GM12878 (cell line): ENCODE measurements at regions not wholly inside any gene's neighbourhood (a gene's known extent, or its start where the extent isn't known, plus 50 kb on each side); places are given as distances from the start of the nearest gene placed in this dataset.

ENCODE experiments used
- ATAC-seq: fragments of 200-7000 bp; cut with Tn5 transposase; 3 replicates; pipeline ENCODE4 v1.9.1; 2020; ENCODE audit warnings: mild to moderate bottlenecking, moderate library complexity
- BruUV-seq: library from RNA; stranded (reverse); fragments of 400-500 nt; replicated peaks from 2 replicates; lab custom pipeline; 2021; lab: Mats Ljungman, UMichigan
- CTCF ChIA-PET: fragments of 300-600 bp; sonication (Branson Sonifier 250); formaldehyde crosslinking; extraction: SDS; loops from one replicate; lab custom pipeline; 2021; ENCODE audit warnings: inconsistent platforms; lab: Yijun Ruan, JAX
- POLR2A ChIA-PET: fragments of 350-600 bp; formaldehyde crosslinking; extraction: SDS; loops from one replicate; lab custom pipeline; 2021; ENCODE audit warnings: inconsistent platforms; lab: Charles Lee
- RAD21 ChIA-PET: fragments of 300-600 bp; sonication (Branson Sonifier 250); formaldehyde crosslinking; loops from one replicate; lab custom pipeline; 2023; ENCODE audit warnings: antibody characterized with exemption; ENCODE audit not compliant: unreplicated experiment; lab: Charles Lee
- SMC1A ChIA-PET: fragments of 300-600 bp; sonication (Branson Sonifier 250); formaldehyde crosslinking; loops from one replicate; lab custom pipeline; 2023; ENCODE audit not compliant: unreplicated experiment, uncharacterized antibody; lab: Charles Lee
- DNase-seq: peaks from one replicate; pipeline ENCODE4 v3.0.0-alpha.2; 2011; ENCODE audit warnings: low read depth, low spot score
- FAIRE-seq: peaks from 3 replicates; lab custom pipeline; 2011; peaks lifted over from hg19 to GRCh38; lab: Jason Lieb, UNC
- H2AFZ ChIP-seq: 2 replicates; pipeline ENCODE4 v1.6.0; 2011; ENCODE audit warnings: low read depth, low read length, control low read depth; ENCODE audit not compliant: control insufficient read depth
- H3K27ac ChIP-seq: 2 replicates; pipeline ENCODE4 v1.5.1; 2011; ENCODE audit warnings: control low read depth; ENCODE audit not compliant: control insufficient read depth, insufficient read depth
- H3K27me3 ChIP-seq, 2 experiments: replicated peaks in 1 of 2; 2 replicates each; pipeline versions ENCODE4 v1.6.0 to v1.6.1; 2011; ENCODE audit warnings: low read length in 1 of 2; ENCODE audit not compliant: control insufficient read depth in 2 of 2, insufficient read depth in 2 of 2
- H3K36me3 ChIP-seq, 2 experiments: 2 replicates each; pipeline ENCODE4 v1.5.1; 2011; ENCODE audit warnings: low read length in 1 of 2; ENCODE audit not compliant: control insufficient read depth in 2 of 2, insufficient read depth in 2 of 2
- H3K4me1 ChIP-seq: 2 replicates; pipeline ENCODE4 v1.6.1; 2011; ENCODE audit warnings: mild to moderate bottlenecking, low read length, moderate library complexity, mixed read lengths; ENCODE audit not compliant: control insufficient read depth, insufficient read depth
- H3K4me2 ChIP-seq: 2 replicates; pipeline ENCODE4 v1.6.0; 2011; ENCODE audit warnings: control low read depth; ENCODE audit not compliant: control insufficient read depth, insufficient read depth
- H3K4me3 ChIP-seq: fragments of 200-600 bp; sonication (generic); 2 replicates; pipeline ENCODE4 v1.5.1; 2016
- H3K79me2 ChIP-seq: 2 replicates; pipeline ENCODE4 v1.6.0; 2011; ENCODE audit warnings: low read length; ENCODE audit not compliant: control insufficient read depth, insufficient read depth
- H3K9ac ChIP-seq: 2 replicates; pipeline ENCODE4 v1.8.0; 2011; ENCODE audit warnings: low read length, control low read depth, mixed read lengths; ENCODE audit not compliant: control insufficient read depth, insufficient read depth
- H3K9me3 ChIP-seq: replicated peaks from 3 replicates; pipeline ENCODE4 v1.5.1; 2011; ENCODE audit warnings: mild to moderate bottlenecking, low read length; ENCODE audit not compliant: control insufficient read depth, insufficient read depth
- H4K20me1 ChIP-seq: 2 replicates; pipeline ENCODE4 v1.6.0; 2011; ENCODE audit not compliant: control insufficient read depth, insufficient read depth
- BHLHE40 ChIP-seq, 2 experiments: fragments of 450-650 bp in 1 of 2; IDR thresholded peaks; 2 replicates each; pipeline ENCODE4 v1.6.1; 2011 to 2017; ENCODE audit warnings: low read depth in 2 of 2, borderline replicate concordance in 1 of 2, improper control_type of control experiment in 1 of 2, low read length in 1 of 2, mild to moderate bottlenecking in 1 of 2
- CHD4 ChIP-seq: fragments of 200-600 bp; sonication (generic); IDR thresholded peaks from 2 replicates; pipeline ENCODE4 v1.6.1; 2016; ENCODE audit warnings: mild to moderate bottlenecking
- CUX1 ChIP-seq: IDR thresholded peaks from 2 replicates; pipeline ENCODE4 v1.6.1; 2012; ENCODE audit warnings: improper control_type of control experiment, low read depth, low read length; ENCODE audit not compliant: insufficient replicate concordance
- E2F4 ChIP-seq: IDR thresholded peaks from 2 replicates; pipeline ENCODE4 v1.6.1; 2012; ENCODE audit warnings: low read depth, low read length, improper control_type of control experiment
- EED ChIP-seq: sonication (generic); IDR thresholded peaks from 2 replicates; pipeline ENCODE4 v1.6.1; 2016; ENCODE audit warnings: antibody characterized with exemption, low read depth
- ETV6 ChIP-seq, 2 experiments: fragments of 450-650 bp in 1 of 2; IDR thresholded peaks in 1 of 2; conservative IDR thresholded peaks in 1 of 2; 2 replicates each; pipeline ENCODE4 v1.6.1; 2014; ENCODE audit warnings: antibody characterized with exemption in 1 of 2, borderline replicate concordance in 1 of 2, low read depth in 1 of 2, mild to moderate bottlenecking in 1 of 2, moderate library complexity in 1 of 2
- MXI1 ChIP-seq: fragments of 150-350 bp; IDR thresholded peaks from 2 replicates; pipeline ENCODE4 v1.6.1; 2011; ENCODE audit warnings: low read depth, mild to moderate bottlenecking, inconsistent platforms, low read length, improper control_type of control experiment
- NFXL1 ChIP-seq: fragments of 450-650 bp; IDR thresholded peaks from 2 replicates; pipeline ENCODE4 v1.6.1; 2017; ENCODE audit warnings: antibody characterized with exemption, mild to moderate bottlenecking, borderline replicate concordance
- RELB ChIP-seq: fragments of 450-650 bp; IDR thresholded peaks from 2 replicates; pipeline ENCODE4 v1.6.1; 2017; ENCODE audit warnings: low read depth, mild to moderate bottlenecking, moderate library complexity
- SUPT20H ChIP-seq: IDR thresholded peaks from 2 replicates; pipeline ENCODE4 v1.6.1; 2011; ENCODE audit warnings: low read depth, mild to moderate bottlenecking, low read length, moderate library complexity, borderline replicate concordance; ENCODE audit not compliant: control insufficient read depth
- TCF7 ChIP-seq: IDR thresholded peaks from 2 replicates; pipeline ENCODE4 v1.6.1; 2014; ENCODE audit warnings: antibody characterized with exemption, borderline replicate concordance
- ZSCAN29 ChIP-seq: fragments of 450-650 bp; IDR thresholded peaks from 2 replicates; pipeline ENCODE4 v1.6.1; 2017; ENCODE audit warnings: mild to moderate bottlenecking, moderate library complexity
- WGBS: methylation state at CpG from one replicate; pipeline ENCODE4 v1.1.6; 2016; ENCODE audit warnings: low lambda C conversion rate; ENCODE audit not compliant: insufficient replicate concordance, insufficient coverage; ENCODE audit errors: missing lambda C conversion rate; 5-methylcytosine and 5-hydroxymethylcytosine counted together
- in situ Hi-C: fragments of 300-500 bp; cut with MboI; formaldehyde crosslinking; loops from 9 replicates; pipeline ENCODE4 v1.14.3; 2018; ENCODE audit warnings: mixed read lengths
- intact Hi-C: fragments of 100-400 bp; cut with micrococcal nuclease; formaldehyde crosslinking; loops from one replicate; pipeline ENCODE4 v1.14.2; 2022; ENCODE audit not compliant: unreplicated experiment
- TF ChIP-seq, protein P1 (sequence below): IDR thresholded peaks from 2 replicates; pipeline ENCODE4 v1.6.1; 2011; ENCODE audit warnings: mild to moderate bottlenecking, low read depth, low read length, moderate library complexity; ENCODE audit not compliant: insufficient replicate concordance
- TF ChIP-seq, protein P2 (sequence below): IDR thresholded peaks from 2 replicates; pipeline ENCODE4 v1.6.1; 2012; ENCODE audit warnings: low read depth, low read length, improper control_type of control experiment

GRCh38 chr4:13920901-13921300 is 293.4 kb upstream of the BOD1L1 start:
- intact Hi-C loops = no loop called here
- WGBS = 34% methylated on average over 3 of the region's 3 CpGs
- no peak overlapping the region for H3K27ac ChIP-seq
- no peaks in the 10 kb centered on the region for H3K27me3 ChIP-seq
- in situ Hi-C loops = no loop called here
- no peaks in the 10 kb centered on the region for H3K9me3 ChIP-seq
- H3K4me1 ChIP-seq = no peaks in the 10 kb centered on the region
- H4K20me1 ChIP-seq = no peaks in the 10 kb centered on the region
- no peaks in the 10 kb centered on the region for H3K36me3 ChIP-seq
- no peak overlapping the region for H3K4me3 ChIP-seq
- ATAC-seq (no peak), FAIRE-seq (no peak), DNase-seq (no peak)
- CTCF ChIA-PET = no interaction called here
- no TSS peak for BruUV-seq
- RAD21 ChIA-PET = no interaction called here
- no peaks in the 10 kb centered on the region for H3K79me2 ChIP-seq
- no peak overlapping the region for H2AFZ ChIP-seq
- H3K9ac ChIP-seq = no peak overlapping the region
- SMC1A ChIA-PET = no interaction called here
- POLR2A ChIA-PET = no interaction called here
- no peak overlapping the region for H3K4me2 ChIP-seq
- no peak for TF ChIP-seq ETV6 (conservative IDR thresholded peaks at IDR 0.05 in 1 of 2, IDR thresholded peaks at IDR 0.05 in 1 of 2; ENCODE audit: borderline replicate concordance in 1 of 2, low read depth in 1 of 2)
- TF ChIP-seq EED = no peak
- no peak for TF ChIP-seq ZSCAN29
- no peak for TF ChIP-seq NFXL1
- no peak for TF ChIP-seq E2F4
- no peak for TF ChIP-seq CUX1
- TF ChIP-seq RELB = no peak
- TF ChIP-seq, protein P1, sequence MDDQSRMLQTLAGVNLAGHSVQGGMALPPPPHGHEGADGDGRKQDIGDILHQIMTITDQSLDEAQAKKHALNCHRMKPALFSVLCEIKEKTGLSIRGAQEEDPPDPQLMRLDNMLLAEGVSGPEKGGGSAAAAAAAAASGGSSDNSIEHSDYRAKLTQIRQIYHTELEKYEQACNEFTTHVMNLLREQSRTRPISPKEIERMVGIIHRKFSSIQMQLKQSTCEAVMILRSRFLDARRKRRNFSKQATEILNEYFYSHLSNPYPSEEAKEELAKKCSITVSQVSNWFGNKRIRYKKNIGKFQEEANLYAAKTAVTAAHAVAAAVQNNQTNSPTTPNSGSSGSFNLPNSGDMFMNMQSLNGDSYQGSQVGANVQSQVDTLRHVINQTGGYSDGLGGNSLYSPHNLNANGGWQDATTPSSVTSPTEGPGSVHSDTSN = no peak
- TF ChIP-seq, protein P2, sequence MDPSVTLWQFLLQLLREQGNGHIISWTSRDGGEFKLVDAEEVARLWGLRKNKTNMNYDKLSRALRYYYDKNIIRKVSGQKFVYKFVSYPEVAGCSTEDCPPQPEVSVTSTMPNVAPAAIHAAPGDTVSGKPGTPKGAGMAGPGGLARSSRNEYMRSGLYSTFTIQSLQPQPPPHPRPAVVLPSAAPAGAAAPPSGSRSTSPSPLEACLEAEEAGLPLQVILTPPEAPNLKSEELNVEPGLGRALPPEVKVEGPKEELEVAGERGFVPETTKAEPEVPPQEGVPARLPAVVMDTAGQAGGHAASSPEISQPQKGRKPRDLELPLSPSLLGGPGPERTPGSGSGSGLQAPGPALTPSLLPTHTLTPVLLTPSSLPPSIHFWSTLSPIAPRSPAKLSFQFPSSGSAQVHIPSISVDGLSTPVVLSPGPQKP = no peak
- no peak for TF ChIP-seq BHLHE40 (IDR thresholded peaks at IDR 0.05; ENCODE audit: borderline replicate concordance in 1 of 2, low read depth in 2 of 2, low read length in 1 of 2)
- TF ChIP-seq TCF7 = no peak
- TF ChIP-seq MXI1 = no peak
- TF ChIP-seq SUPT20H = no peak
- no peak for TF ChIP-seq CHD4
